WTC11 (cell line): ENCODE measurements at regions not wholly inside any gene's neighbourhood (a gene's known extent, or its start where the extent isn't known, plus 50 kb on each side); places are given as distances from the start of the nearest gene placed in this dataset.

Experiments used
- ATAC-seq: fragments of 200-7000 bp; cut with Tn5 transposase; 2 replicates; pipeline ENCODE4 v1.10.0; 2021; ENCODE audit warnings: mild to moderate bottlenecking, moderate library complexity
- CTCF ChIA-PET: fragments of 300-600 bp; sonication (Branson Sonifier 250); formaldehyde crosslinking; loops from one replicate; lab custom pipeline; 2021; ENCODE audit warnings: antibody characterized with exemption; lab: Charles Lee
- POLR2A ChIA-PET: fragments of 350-600 bp; sonication (Branson Sonifier 250); formaldehyde crosslinking; loops from one replicate; lab custom pipeline; 2021; ENCODE audit warnings: antibody characterized with exemption; lab: Charles Lee
- DNase-seq: peaks from one replicate; pipeline ENCODE4 v3.0.0; 2021; ENCODE audit warnings: low spot score
- H3K27ac Mint-ChIP-seq: 2 replicates; pipeline ENCODE4 v1.8.0; 2021; ENCODE audit warnings: mixed read lengths
- H3K27me3 Mint-ChIP-seq: 2 replicates; pipeline ENCODE4 v1.8.0; 2021; ENCODE audit warnings: low read depth, mild to moderate bottlenecking, moderate library complexity, mixed read lengths
- H3K36me3 Mint-ChIP-seq: 2 replicates; pipeline ENCODE4 v1.8.0; 2021; ENCODE audit warnings: mixed read lengths
- H3K4me1 Mint-ChIP-seq: 2 replicates; pipeline ENCODE4 v1.8.0; 2022; ENCODE audit warnings: mixed read lengths
- H3K4me3 Mint-ChIP-seq: 2 replicates; pipeline ENCODE4 v1.8.0; 2021; ENCODE audit warnings: mild to moderate bottlenecking, moderate library complexity, mixed read lengths
- H3K9me3 Mint-ChIP-seq: 2 replicates; pipeline ENCODE4 v1.8.0; 2021; ENCODE audit warnings: mixed read lengths
- ATF1 ChIP-seq: sonication (generic); formaldehyde crosslinking; IDR thresholded peaks from 2 replicates; pipeline ENCODE4 v1.8.1; 2023; ENCODE audit warnings: mild to moderate bottlenecking, moderate library complexity, missing genetic modification reagents
- CBFB ChIP-seq: sonication (generic); formaldehyde crosslinking; IDR thresholded peaks from 2 replicates; pipeline ENCODE4 v1.8.1; 2022; ENCODE audit warnings: mild to moderate bottlenecking, low read depth, missing genetic modification reagents
- ESRRA ChIP-seq: sonication (generic); formaldehyde crosslinking; IDR thresholded peaks from 2 replicates; pipeline ENCODE4 v1.8.1; 2022; ENCODE audit warnings: mild to moderate bottlenecking, missing genetic modification reagents, borderline replicate concordance
- FOXJ3 ChIP-seq: sonication (generic); formaldehyde crosslinking; IDR thresholded peaks from 2 replicates; pipeline ENCODE4 v1.9.0; 2021; ENCODE audit warnings: missing genetic modification reagents, mild to moderate bottlenecking, borderline replicate concordance
- GABPB1 ChIP-seq: sonication (generic); formaldehyde crosslinking; IDR thresholded peaks from 2 replicates; pipeline ENCODE4 v1.8.1; 2023; ENCODE audit warnings: mild to moderate bottlenecking, missing genetic modification reagents
- GRHL2 ChIP-seq: fragments of 250-450 bp; sonication (Bioruptor Pico); IDR thresholded peaks from 2 replicates; pipeline ENCODE4 v1.8.0; 2022; ENCODE audit warnings: mild to moderate bottlenecking, moderate library complexity; ENCODE audit not compliant: insufficient replicate concordance, severe bottlenecking
- GTF2I ChIP-seq: fragments of 250-450 bp; sonication (Bioruptor Pico); conservative IDR thresholded peaks from 2 replicates; pipeline ENCODE4 v1.4.0; 2021; ENCODE audit warnings: mild to moderate bottlenecking
- JUN ChIP-seq: sonication (generic); formaldehyde crosslinking; IDR thresholded peaks from 2 replicates; pipeline ENCODE4 v1.8.0; 2023; ENCODE audit warnings: mild to moderate bottlenecking, missing genetic modification reagents
- MXD4 ChIP-seq: fragments of 250-450 bp; sonication (Bioruptor Pico); IDR thresholded peaks from 2 replicates; pipeline ENCODE4 v1.8.0; 2021; ENCODE audit warnings: mild to moderate bottlenecking, moderate library complexity, borderline replicate concordance
- NR1H2 ChIP-seq: sonication (generic); formaldehyde crosslinking; IDR thresholded peaks from 2 replicates; pipeline ENCODE4 v1.9.0; 2021; ENCODE audit warnings: mild to moderate bottlenecking, moderate library complexity, missing genetic modification reagents
- OVOL2 ChIP-seq: fragments of 250-450 bp; sonication (Bioruptor Pico); IDR thresholded peaks from 2 replicates; pipeline ENCODE4 v1.9.0; 2021; ENCODE audit warnings: mild to moderate bottlenecking, borderline replicate concordance
- SP1 ChIP-seq: sonication (generic); formaldehyde crosslinking; conservative IDR thresholded peaks from 2 replicates; pipeline ENCODE4 v1.8.1; 2022; ENCODE audit warnings: missing genetic modification reagents
- TCF7 ChIP-seq: sonication (generic); formaldehyde crosslinking; IDR thresholded peaks from 2 replicates; pipeline ENCODE4 v1.8.0; 2022; ENCODE audit warnings: mild to moderate bottlenecking, low read depth, missing genetic modification reagents, moderate library complexity
- TF ChIP-seq, protein P1 (sequence below): sonication (generic); formaldehyde crosslinking; IDR thresholded peaks from 2 replicates; pipeline ENCODE4 v1.8.1; 2022; ENCODE audit warnings: mild to moderate bottlenecking, moderate library complexity, missing genetic modification reagents
- TF ChIP-seq, protein P2 (sequence below): sonication (generic); formaldehyde crosslinking; IDR thresholded peaks from 2 replicates; pipeline ENCODE4 v1.8.0; 2022; ENCODE audit warnings: mild to moderate bottlenecking, missing genetic modification reagents
- TF ChIP-seq, protein P3 (sequence below): sonication (generic); formaldehyde crosslinking; IDR thresholded peaks from 2 replicates; pipeline ENCODE4 v1.8.0; 2022; ENCODE audit warnings: mild to moderate bottlenecking, missing genetic modification reagents
- TF ChIP-seq, protein P4 (sequence below): sonication (generic); formaldehyde crosslinking; IDR thresholded peaks from 2 replicates; pipeline ENCODE4 v1.8.1; 2023; ENCODE audit warnings: mild to moderate bottlenecking, missing genetic modification reagents, borderline replicate concordance
- TF ChIP-seq, protein P5 (sequence below): fragments of 250-450 bp; sonication (Bioruptor Pico); IDR thresholded peaks from 2 replicates; pipeline ENCODE4 v2.1.2; 2022; ENCODE audit warnings: mild to moderate bottlenecking, moderate library complexity
- TF ChIP-seq, protein P6 (sequence below): sonication (generic); formaldehyde crosslinking; IDR thresholded peaks from 2 replicates; pipeline ENCODE4 v1.8.1; 2023; ENCODE audit warnings: mild to moderate bottlenecking, missing genetic modification reagents

DNA sequence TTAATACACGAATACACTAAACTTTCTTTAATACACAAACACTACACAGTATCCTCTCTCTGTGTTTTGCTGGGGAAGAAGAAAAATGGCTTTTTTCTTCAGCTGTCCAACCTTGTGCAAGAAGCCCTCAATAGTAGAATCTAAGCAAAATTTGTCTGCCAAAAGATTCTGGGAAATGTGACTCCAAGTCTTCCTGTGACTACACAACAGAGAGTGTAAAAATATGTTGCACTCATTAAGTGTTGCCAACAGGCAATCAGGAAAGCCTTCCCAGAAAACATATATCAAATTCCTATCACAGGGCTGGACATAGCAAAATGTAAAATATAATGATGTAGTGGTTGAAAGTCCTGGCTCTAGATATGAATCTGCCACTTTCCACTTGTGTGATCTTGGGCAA lies 825.1 kb upstream of the ZWINT start:
- Mint-ChIP-seq H3K4me3 (no peak overlapping the region), H3K4me1 (peaks cover 13% of the 10 kb centered on the region), H3K9me3 (peaks cover 22% of the 10 kb centered on the region), H3K27ac (no peak overlapping the region), H3K36me3 (peaks cover 11% of the 10 kb centered on the region), H3K27me3 (no peaks in the 10 kb centered on the region)
- no peak for TF ChIP-seq ESRRA (CRISPR knock-in tag)
- TF ChIP-seq ATF1: no peak
- no peak for TF ChIP-seq GTF2I (CRISPR knock-in tag)
- no peak for TF ChIP-seq TCF7 (CRISPR knock-in tag)
- no peak for TF ChIP-seq GABPB1
- no peak for TF ChIP-seq CBFB (CRISPR knock-in tag)
- no peak for TF ChIP-seq GRHL2
- TF ChIP-seq, protein P1, sequence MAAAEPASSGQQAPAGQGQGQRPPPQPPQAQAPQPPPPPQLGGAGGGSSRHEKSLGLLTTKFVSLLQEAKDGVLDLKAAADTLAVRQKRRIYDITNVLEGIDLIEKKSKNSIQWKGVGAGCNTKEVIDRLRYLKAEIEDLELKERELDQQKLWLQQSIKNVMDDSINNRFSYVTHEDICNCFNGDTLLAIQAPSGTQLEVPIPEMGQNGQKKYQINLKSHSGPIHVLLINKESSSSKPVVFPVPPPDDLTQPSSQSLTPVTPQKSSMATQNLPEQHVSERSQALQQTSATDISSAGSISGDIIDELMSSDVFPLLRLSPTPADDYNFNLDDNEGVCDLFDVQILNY: no peak
- TF ChIP-seq, protein P2, sequence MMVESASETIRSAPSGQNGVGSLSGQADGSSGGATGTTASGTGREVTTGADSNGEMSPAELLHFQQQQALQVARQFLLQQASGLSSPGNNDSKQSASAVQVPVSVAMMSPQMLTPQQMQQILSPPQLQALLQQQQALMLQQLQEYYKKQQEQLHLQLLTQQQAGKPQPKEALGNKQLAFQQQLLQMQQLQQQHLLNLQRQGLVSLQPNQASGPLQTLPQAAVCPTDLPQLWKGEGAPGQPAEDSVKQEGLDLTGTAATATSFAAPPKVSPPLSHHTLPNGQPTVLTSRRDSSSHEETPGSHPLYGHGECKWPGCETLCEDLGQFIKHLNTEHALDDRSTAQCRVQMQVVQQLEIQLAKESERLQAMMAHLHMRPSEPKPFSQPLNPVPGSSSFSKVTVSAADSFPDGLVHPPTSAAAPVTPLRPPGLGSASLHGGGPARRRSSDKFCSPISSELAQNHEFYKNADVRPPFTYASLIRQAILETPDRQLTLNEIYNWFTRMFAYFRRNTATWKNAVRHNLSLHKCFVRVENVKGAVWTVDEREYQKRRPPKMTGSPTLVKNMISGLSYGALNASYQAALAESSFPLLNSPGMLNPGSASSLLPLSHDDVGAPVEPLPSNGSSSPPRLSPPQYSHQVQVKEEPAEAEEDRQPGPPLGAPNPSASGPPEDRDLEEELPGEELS (CRISPR knock-in tag): no peak
- ChIA-PET POLR2A (no interaction called here), CTCF (no interaction called here)
- ATAC-seq (no peak), DNase-seq (no peak)

DNA sequence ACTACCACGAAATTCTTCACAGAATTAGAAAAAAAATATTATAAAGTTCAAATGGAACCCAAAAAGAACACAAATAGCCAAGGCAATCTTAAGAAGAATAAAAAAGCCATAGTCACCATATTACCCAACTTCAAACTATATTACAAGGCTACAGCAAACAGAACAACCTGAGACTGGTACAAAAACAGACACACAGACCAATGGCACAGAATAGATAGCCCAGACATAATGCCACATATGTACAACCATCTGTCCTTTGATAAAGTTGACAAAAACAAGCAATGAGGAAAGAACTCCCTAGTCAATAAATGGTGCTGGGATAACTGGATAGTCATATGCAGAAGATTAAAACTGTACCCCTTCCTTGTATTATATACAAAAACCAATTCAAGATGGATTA lies 808.5 kb upstream of the ZWINT start:
- no peak overlapping the region for H3K27ac Mint-ChIP-seq
- TF ChIP-seq JUN (CRISPR knock-in tag): no peak
- H3K4me3 Mint-ChIP-seq: no peak overlapping the region
- DNase-seq: no peak
- H3K9me3 Mint-ChIP-seq: peaks cover 16% of the 10 kb centered on the region
- peaks cover 4% of the 10 kb centered on the region for H3K36me3 Mint-ChIP-seq
- POLR2A ChIA-PET: no interaction called here
- ATAC-seq: no peak
- H3K4me1 Mint-ChIP-seq: peaks cover 32% of the 10 kb centered on the region
- H3K27me3 Mint-ChIP-seq: peaks cover 4% of the 10 kb centered on the region; the same call in 1 of the 2 replicates
- CTCF ChIA-PET: no interaction called here

DNA sequence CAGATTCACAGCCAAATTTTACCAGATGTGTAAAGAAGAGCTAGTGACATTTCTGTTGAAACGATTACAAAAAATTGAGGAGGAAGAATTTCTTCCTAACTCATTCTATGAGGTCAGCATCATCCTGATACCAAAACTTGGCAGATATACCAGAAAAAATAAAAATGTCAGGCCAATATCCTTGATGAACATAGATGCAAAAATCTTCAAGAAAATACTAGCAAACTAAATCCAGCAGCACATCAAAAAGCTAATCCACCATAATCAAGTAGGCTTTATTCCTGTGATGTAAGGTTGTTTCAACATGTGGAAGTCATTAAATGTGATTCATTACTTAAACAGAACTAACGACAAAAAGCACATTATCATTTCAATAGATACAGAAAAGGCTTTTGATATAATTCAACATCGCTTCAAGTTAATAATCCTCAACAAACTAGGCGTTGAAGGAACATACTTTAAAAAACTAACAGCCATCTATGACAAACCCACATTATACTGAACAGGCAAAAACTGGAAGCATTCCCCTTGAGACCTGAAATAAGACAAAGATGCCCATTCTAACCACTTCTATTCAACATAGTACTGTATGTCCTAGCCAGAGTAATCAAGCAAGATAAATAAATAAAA lies 807.7 kb upstream of the ZWINT start:
- CTCF ChIA-PET: no interaction called here
- peaks cover 4% of the 10 kb centered on the region; the same call in 1 of the 2 replicates for H3K27me3 Mint-ChIP-seq
- H3K36me3 Mint-ChIP-seq: peaks cover 6% of the 10 kb centered on the region
- POLR2A ChIA-PET: no interaction called here
- DNase-seq (no peak), ATAC-seq (no peak)
- H3K9me3 Mint-ChIP-seq: peaks cover 19% of the 10 kb centered on the region
- H3K4me1 Mint-ChIP-seq: peaks cover 32% of the 10 kb centered on the region
- no peak overlapping the region for H3K27ac Mint-ChIP-seq
- H3K4me3 Mint-ChIP-seq: no peak overlapping the region
- TF ChIP-seq, protein P3, sequence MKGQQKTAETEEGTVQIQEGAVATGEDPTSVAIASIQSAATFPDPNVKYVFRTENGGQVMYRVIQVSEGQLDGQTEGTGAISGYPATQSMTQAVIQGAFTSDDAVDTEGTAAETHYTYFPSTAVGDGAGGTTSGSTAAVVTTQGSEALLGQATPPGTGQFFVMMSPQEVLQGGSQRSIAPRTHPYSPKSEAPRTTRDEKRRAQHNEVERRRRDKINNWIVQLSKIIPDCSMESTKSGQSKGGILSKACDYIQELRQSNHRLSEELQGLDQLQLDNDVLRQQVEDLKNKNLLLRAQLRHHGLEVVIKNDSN (CRISPR knock-in tag): no peak
- TF ChIP-seq OVOL2 (no peak), FOXJ3 (CRISPR knock-in tag) (no peak), SP1 (CRISPR knock-in tag) (no peak), NR1H2 (CRISPR knock-in tag) (no peak), MXD4 (CRISPR knock-in tag) (no peak)
- TF ChIP-seq, protein P4, sequence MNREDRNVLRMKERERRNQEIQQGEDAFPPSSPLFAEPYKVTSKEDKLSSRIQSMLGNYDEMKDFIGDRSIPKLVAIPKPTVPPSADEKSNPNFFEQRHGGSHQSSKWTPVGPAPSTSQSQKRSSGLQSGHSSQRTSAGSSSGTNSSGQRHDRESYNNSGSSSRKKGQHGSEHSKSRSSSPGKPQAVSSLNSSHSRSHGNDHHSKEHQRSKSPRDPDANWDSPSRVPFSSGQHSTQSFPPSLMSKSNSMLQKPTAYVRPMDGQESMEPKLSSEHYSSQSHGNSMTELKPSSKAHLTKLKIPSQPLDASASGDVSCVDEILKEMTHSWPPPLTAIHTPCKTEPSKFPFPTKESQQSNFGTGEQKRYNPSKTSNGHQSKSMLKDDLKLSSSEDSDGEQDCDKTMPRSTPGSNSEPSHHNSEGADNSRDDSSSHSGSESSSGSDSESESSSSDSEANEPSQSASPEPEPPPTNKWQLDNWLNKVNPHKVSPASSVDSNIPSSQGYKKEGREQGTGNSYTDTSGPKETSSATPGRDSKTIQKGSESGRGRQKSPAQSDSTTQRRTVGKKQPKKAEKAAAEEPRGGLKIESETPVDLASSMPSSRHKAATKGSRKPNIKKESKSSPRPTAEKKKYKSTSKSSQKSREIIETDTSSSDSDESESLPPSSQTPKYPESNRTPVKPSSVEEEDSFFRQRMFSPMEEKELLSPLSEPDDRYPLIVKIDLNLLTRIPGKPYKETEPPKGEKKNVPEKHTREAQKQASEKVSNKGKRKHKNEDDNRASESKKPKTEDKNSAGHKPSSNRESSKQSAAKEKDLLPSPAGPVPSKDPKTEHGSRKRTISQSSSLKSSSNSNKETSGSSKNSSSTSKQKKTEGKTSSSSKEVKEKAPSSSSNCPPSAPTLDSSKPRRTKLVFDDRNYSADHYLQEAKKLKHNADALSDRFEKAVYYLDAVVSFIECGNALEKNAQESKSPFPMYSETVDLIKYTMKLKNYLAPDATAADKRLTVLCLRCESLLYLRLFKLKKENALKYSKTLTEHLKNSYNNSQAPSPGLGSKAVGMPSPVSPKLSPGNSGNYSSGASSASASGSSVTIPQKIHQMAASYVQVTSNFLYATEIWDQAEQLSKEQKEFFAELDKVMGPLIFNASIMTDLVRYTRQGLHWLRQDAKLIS (CRISPR knock-in tag): no peak
- TF ChIP-seq, protein P5, sequence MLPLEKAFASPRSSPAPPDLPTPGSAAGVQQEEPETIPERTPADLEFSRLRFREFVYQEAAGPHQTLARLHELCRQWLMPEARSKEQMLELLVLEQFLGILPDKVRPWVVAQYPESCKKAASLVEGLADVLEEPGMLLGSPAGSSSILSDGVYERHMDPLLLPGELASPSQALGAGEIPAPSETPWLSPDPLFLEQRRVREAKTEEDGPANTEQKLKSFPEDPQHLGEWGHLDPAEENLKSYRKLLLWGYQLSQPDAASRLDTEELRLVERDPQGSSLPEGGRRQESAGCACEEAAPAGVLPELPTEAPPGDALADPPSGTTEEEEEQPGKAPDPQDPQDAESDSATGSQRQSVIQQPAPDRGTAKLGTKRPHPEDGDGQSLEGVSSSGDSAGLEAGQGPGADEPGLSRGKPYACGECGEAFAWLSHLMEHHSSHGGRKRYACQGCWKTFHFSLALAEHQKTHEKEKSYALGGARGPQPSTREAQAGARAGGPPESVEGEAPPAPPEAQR (CRISPR knock-in tag): no peak
- TF ChIP-seq, protein P1: no peak
- TF ChIP-seq, protein P6, sequence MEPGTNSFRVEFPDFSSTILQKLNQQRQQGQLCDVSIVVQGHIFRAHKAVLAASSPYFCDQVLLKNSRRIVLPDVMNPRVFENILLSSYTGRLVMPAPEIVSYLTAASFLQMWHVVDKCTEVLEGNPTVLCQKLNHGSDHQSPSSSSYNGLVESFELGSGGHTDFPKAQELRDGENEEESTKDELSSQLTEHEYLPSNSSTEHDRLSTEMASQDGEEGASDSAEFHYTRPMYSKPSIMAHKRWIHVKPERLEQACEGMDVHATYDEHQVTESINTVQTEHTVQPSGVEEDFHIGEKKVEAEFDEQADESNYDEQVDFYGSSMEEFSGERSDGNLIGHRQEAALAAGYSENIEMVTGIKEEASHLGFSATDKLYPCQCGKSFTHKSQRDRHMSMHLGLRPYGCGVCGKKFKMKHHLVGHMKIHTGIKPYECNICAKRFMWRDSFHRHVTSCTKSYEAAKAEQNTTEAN (CRISPR knock-in tag): no peak
